ENCODE measurements at regions not wholly inside any gene's neighbourhood (a gene's known extent, or its start where the extent isn't known, plus 50 kb on each side); places are given as distances from the start of the nearest gene placed in this dataset.
A peak's percentile ranks its signal among the peaks of the same experiment; 100 is the strongest.
"Not testable (repeated sequence)": the region's sequence is repeated elsewhere in the genome, so short reads cannot be mapped to it uniquely, and the experiment has no call there.

DNA sequence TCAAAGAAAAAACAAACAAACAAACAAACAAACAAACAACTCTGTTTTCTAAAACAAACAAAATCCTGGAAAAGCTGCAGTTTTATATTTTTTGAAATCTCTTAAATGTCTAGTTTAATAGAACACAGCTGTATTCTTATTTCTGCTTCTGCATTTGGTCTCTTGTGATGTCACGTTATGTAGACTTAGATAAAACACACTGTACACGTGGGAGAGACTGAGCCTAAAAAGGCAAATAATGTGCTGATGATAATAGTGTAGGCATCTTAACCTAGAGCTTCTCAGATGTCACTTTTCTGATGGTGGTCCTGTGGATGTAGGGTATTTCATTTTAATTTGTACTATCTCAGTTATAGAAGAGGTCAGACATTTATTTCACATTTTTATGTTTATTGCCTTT is 261.7 kb downstream of the UTRN start:
- no peak for DNase-seq

DNA sequence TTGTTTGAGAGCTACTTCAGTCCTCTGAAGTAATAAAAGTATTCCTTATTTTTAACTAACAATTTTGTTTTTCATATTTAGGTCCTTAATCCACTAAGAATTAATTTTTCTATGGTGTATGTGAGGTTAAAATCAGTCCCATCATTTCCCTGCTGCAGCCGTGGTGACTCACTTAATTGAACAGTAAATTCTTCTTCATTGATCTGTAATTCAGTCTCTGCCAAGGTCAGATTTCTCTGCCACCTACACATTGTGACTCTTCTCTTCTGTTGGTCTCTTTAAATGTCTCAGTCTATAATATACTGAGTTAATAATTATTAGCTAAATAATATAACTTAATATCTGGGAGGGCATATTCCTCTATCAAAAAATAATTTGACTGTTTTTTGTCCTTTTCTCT is 262.3 kb downstream of the UTRN start:
- no peak for DNase-seq

- no peak for DNase-seq
Observed at GRCh38 chr6:144548536-144548935, 263.4 kb downstream of the UTRN start.

- DNase-seq, result no peak
Observed at GRCh38 chr6:144549837-144550747, 265.0 kb downstream of the UTRN start.

- DNase-seq, result no peak
Observed at GRCh38 chr6:144551339-144551738, 266.2 kb downstream of the UTRN start.

- DNase-seq, result no peak
Observed at GRCh38 chr6:144555066-144555465, 269.9 kb downstream of the UTRN start.

- DNase-seq, result peak; percentile 60
Observed at GRCh38 chr6:144559865-144560593, 274.9 kb downstream of the UTRN start.

DNA sequence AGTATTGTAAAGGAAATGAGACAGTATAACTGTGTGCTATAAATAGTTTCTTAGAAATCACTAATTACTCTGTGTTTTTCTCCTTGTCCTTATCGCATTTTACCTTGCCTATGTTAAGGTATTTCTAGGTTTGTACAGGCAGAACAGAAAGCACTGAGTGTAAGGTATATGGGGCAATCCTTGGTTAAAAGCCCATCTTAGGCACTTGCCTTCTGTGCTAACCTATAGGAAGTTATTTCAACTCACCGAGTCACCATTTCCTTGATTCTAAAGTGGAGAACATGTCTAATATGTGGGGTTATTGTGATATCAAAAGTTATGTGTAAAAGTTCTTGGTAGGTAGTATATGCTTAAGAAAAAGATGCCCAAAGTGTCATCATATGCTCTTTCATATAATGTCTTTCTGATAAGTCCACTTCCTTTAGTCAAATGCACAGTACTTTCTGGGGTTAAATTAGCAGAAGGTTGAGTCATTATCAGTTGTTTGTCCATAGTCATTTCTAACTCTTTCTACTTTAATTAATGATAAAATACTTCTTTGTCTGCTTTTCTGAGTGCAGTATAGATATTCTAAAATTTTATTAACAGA is 276.4 kb downstream of the UTRN start:
- DNase-seq, result no peak

DNA sequence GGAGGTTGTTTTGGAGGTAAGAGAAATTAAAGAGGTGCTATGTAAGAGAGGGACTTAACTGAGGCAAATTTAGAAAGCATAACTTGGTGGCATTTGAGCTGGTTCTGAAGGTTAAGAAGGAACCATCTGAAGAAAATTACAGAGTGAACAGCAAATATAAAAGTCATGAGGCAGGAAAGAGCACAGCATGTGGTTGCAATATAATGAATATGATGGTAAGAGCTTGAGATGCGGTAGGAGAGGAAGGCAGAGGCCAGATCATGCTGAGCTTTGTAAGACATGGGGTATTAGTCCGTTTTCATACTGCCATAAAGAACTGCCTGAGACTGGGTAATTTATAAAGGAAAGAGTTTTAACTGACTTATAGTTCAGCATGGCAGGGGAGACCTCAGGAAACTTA is 279.1 kb downstream of the UTRN start:
- no peak for DNase-seq

GRCh38 chr6:144566868-144567615 is 281.9 kb downstream of the UTRN start:
- no peak for DNase-seq

GRCh38 chr6:144568241-144568640 is 283.1 kb downstream of the UTRN start:
- DNase-seq, result no peak

DNA sequence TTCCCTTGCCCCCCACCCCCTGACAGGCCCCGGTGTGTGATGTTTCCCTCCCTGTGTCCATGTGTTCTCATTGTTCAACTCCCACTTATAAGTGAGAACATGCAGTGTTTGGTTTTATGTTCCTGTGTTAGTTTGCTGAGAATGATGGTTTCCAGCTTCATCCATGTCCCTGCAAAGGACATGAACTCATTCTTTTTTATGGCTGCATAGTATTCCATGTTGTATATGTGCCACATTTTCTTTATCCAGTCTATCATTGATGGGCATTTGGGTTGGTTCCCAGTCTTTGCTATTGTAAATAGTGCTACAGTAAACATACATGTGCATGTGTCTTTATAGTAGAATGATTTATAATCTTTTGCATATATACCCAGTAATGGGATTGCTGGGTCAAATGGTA is 287.4 kb downstream of the UTRN start:
- not testable (repeated sequence) for DNase-seq

- no peak for DNase-seq
Observed at GRCh38 chr6:144574796-144575195, 289.7 kb downstream of the UTRN start.

DNA sequence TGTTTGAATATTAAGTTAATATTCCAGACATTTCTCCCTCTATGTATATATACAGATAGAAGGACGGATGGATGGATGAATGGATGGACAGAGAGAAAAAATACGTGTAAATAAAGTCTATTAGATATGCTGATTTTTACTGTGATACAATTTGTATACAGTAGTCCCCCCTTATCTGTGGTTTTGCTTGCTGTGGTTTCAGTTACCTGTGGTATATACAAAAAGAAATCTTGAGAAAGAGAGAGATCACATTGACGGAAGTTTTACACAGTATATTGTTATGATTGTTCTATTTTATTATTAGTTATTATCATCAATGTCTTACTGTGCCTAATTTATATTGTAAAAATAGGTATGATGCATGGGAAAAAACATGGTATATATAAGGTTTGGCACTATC is 290.2 kb downstream of the UTRN start:
- no peak for DNase-seq

- DNase-seq, result no peak
Observed at GRCh38 chr6:144576871-144577270, 291.7 kb downstream of the UTRN start.

DNA sequence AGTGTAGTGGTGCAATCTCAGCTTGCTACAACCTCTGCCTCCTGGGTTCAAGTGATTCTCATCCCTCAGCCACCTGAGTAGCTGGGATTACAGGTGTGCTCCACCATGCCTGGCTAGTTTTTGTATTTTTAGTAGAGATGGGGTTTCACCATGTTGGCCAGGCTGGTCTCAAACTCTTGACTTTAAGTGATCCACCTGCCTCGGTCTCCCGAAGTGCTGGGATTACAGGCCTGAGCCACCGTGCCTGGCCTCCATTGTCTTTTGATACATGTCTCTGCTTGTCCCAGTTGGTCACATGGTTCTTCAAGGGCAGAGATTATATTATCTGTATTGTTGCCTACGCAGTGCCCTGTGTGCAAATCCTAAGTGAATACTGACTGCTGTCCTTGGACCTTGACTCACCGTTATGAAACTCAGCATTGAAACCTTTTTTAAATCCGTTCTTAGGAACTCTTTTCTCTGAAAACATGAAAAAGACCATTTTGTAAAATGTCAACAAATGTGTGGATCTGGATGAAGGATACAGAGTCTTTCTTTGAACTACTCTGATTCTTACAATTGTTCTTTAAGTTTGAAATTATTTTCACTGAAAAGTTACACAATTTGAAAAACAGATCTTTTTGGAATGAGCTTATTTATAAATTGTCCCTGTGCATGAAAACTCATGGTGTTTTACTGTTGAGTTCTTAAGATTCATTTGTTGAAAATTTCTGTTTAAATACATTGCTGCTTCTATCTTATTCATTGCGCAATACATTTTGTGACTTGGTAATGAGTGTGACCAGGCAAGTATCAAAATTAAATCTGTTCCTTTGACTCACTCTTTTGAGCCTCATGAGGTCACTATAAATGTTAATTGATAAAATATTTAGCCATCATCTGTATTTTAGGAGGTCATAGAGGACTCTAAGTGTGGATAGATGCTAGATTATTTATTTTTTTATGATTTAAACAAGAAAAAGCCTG is 293.5 kb downstream of the UTRN start:
- no peak for DNase-seq

- no peak for DNase-seq
Observed at GRCh38 chr6:144580039-144580438, 294.9 kb downstream of the UTRN start.

GRCh38 chr6:144580771-144581170 is 295.6 kb downstream of the UTRN start:
- no peak for DNase-seq

- DNase-seq, result no peak
Observed at GRCh38 chr6:144581812-144582537, 296.8 kb downstream of the UTRN start.

GRCh38 chr6:144582939-144583613 is 297.9 kb downstream of the UTRN start:
- peak; percentile 59 for DNase-seq

DNA sequence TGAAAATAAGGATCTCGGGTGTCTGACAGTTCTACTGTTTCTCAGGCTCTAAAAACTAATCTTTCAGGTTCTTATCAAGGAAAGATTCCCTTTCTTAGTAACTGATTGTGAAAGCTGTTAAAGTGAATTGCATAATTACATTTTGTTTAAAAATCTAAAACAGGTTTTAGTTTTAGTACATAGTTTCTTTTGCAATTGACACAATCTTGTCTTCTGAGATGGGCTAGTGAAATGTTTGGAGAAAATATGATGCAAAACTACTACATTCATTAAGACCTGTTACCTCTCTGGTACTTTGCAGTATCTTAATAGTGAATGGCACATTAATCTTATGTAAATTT is 298.4 kb downstream of the UTRN start:
- no peak for DNase-seq

Data from islet precursor cell (in vitro differentiated cells).